ENCODE measurements at regions not wholly inside any gene's neighbourhood (a gene's known extent, or its start where the extent isn't known, plus 50 kb on each side); places are given as distances from the start of the nearest gene placed in this dataset.

DNA sequence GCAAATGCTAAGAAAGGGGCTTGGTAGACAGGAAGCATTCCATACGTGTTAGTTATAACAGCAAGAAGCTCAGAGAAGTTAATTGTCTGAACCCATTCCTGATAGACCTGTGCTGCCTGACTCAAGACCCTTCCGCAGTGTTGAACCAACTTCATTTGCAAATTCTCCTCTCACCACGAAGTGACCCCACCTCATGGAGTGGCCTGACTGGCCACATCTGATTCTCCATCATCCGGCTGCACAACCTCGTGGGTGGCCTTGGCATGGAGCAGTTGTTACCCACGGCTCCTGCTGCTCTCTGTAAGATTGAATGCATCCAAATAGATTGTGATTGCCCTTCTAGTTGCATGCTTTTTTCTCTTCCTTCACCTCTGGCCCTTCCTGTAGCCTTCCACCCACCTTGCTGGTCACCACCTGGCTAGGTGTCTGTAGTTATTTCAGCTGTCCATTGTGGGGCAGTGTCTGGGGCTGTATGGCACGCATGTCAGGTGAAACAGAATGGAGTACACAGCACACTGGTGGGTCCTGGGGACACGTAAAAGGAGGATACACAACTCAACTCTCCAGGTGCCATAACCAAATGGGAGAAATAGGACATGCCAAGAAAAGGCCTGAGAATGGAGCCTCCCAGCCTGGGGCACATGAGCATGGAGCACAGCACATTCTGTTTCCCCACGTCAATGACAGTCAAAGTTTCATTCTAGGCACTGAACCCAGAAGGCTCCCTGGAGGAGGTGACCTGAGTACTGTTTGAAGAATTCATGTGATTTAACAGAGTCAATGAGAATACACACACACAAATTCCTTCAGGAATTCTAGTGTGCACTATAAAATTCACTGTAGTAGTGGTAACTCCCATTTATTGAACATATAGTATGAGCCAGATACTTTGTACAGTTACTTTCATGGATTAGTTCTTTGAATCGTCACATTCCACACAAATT, 70.5 kb upstream of the PTCH1 start:
- no peak for TF ChIP-seq POLR2A (IDR thresholded peaks at IDR 0.05)
- TF ChIP-seq, protein P1, sequence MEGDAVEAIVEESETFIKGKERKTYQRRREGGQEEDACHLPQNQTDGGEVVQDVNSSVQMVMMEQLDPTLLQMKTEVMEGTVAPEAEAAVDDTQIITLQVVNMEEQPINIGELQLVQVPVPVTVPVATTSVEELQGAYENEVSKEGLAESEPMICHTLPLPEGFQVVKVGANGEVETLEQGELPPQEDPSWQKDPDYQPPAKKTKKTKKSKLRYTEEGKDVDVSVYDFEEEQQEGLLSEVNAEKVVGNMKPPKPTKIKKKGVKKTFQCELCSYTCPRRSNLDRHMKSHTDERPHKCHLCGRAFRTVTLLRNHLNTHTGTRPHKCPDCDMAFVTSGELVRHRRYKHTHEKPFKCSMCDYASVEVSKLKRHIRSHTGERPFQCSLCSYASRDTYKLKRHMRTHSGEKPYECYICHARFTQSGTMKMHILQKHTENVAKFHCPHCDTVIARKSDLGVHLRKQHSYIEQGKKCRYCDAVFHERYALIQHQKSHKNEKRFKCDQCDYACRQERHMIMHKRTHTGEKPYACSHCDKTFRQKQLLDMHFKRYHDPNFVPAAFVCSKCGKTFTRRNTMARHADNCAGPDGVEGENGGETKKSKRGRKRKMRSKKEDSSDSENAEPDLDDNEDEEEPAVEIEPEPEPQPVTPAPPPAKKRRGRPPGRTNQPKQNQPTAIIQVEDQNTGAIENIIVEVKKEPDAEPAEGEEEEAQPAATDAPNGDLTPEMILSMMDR (IDR thresholded peaks at IDR 0.05) = no peak
